ENCODE measurements at regions not wholly inside any gene's neighbourhood (a gene's known extent, or its start where the extent isn't known, plus 50 kb on each side); places are given as distances from the start of the nearest gene placed in this dataset.

GRCh38 chrX:132271311-132271778 is 52.1 kb upstream of the RAP2C start:
- no peak for DNase-seq
- ChIA-PET CTCF (interaction anchor here (0.6 kb wide), 1 partner anchor 45 kb away, joined by 4 read pairs; no protein-coding TSS in a partner anchor), POLR2A (no interaction called here)
- peaks cover 6% of the 10 kb centered on the region for H3K4me1 Mint-ChIP-seq (ENCODE audit: low read depth, unreplicated experiment)
- H3K4me1 ChIP-seq = no peaks in the 10 kb centered on the region
- intact Hi-C loops (cut with micrococcal nuclease; ENCODE audit: unreplicated experiment) = no loop called here
- H3K36me3 Mint-ChIP-seq (ENCODE audit: insufficient read depth, unreplicated experiment) = no peaks in the 10 kb centered on the region
- no peaks in the 10 kb centered on the region for H3K9me3 Mint-ChIP-seq (ENCODE audit: unreplicated experiment)
- H3K27me3 Mint-ChIP-seq (ENCODE audit: insufficient read depth, unreplicated experiment) = no peaks in the 10 kb centered on the region
- BruUV-seq (replicated peaks) = no TSS peak
- H3K4me3 ChIP-seq (ENCODE audit: low read depth, low read length) = no peak overlapping the region
- no peaks in the 10 kb centered on the region for H3K27me3 ChIP-seq (replicated peaks; ENCODE audit: control insufficient read depth, insufficient read depth, low read length)
- no peaks in the 10 kb centered on the region for H3K36me3 ChIP-seq (ENCODE audit: control insufficient read depth, insufficient read depth, low read length)
- no peak overlapping the region for H3K27ac Mint-ChIP-seq (ENCODE audit: unreplicated experiment)
- no peak for TF ChIP-seq CTCF (IDR thresholded peaks at IDR 0.05; ENCODE audit: insufficient read depth in 1 of 2, low read depth in 1 of 2, low read length in 1 of 2, severe bottlenecking in 1 of 2, unreplicated experiment in 1 of 2)
- no peaks in the 10 kb centered on the region for H3K9me3 ChIP-seq
- no peak overlapping the region for H3K4me3 Mint-ChIP-seq (ENCODE audit: unreplicated experiment)

GRCh38 chrX:132270699-132271098 is 51.5 kb upstream of the RAP2C start:
- ChIA-PET CTCF (interaction anchor here (0.6 kb wide), 1 partner anchor 44 kb away, joined by 4 read pairs; no protein-coding TSS in a partner anchor), POLR2A (no interaction called here)
- Histone ChIP-seq H3K36me3 (ENCODE audit: control insufficient read depth, insufficient read depth, low read length) (no peaks in the 10 kb centered on the region), H3K27me3 (replicated peaks; ENCODE audit: control insufficient read depth, insufficient read depth, low read length) (no peaks in the 10 kb centered on the region), H3K4me1 (no peaks in the 10 kb centered on the region), H3K9me3 (no peaks in the 10 kb centered on the region), H3K4me3 (ENCODE audit: low read depth, low read length) (no peak overlapping the region)
- peaks cover 6% of the 10 kb centered on the region for H3K4me1 Mint-ChIP-seq (ENCODE audit: low read depth, unreplicated experiment)
- H3K36me3 Mint-ChIP-seq (ENCODE audit: insufficient read depth, unreplicated experiment) = no peaks in the 10 kb centered on the region
- no peak for DNase-seq
- no TSS peak for BruUV-seq (replicated peaks)
- H3K9me3 Mint-ChIP-seq (ENCODE audit: unreplicated experiment) = no peaks in the 10 kb centered on the region
- no peak for TF ChIP-seq CTCF (IDR thresholded peaks at IDR 0.05; ENCODE audit: insufficient read depth in 1 of 2, low read depth in 1 of 2, low read length in 1 of 2, severe bottlenecking in 1 of 2, unreplicated experiment in 1 of 2)
- H3K4me3 Mint-ChIP-seq (ENCODE audit: unreplicated experiment) = no peak overlapping the region
- no peak overlapping the region for H3K27ac Mint-ChIP-seq (ENCODE audit: unreplicated experiment)
- H3K27me3 Mint-ChIP-seq (ENCODE audit: insufficient read depth, unreplicated experiment) = no peaks in the 10 kb centered on the region
- intact Hi-C loops (cut with micrococcal nuclease; ENCODE audit: unreplicated experiment) = no loop called here

DNA sequence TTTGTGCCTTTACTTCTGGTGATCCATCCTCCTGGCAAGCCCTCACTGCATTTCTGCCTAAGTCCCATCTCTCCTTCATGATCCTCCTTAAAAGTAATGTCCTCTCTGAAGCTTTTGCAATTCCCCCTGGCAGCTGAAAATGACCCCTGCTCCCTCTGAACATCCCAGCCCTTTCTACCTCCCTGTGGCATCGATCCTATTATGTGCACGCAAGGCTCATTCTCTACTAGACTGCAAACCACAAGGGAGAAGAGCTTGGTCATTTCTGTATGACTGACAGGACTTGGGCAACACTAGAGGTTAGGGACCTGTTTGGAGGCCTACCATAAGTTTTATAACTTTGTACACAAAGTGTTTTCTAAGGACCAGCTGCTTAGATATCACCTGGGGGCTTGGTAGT is 50.8 kb upstream of the RAP2C start:
- ChIA-PET POLR2A (no interaction called here), CTCF (interaction anchor here (1.3 kb wide), 1 partner anchor 22 kb away, joined by 4 read pairs; no protein-coding TSS in a partner anchor)
- no peak overlapping the region for H3K4me3 ChIP-seq (ENCODE audit: low read depth, low read length)
- no peaks in the 10 kb centered on the region for H3K9me3 ChIP-seq
- no peaks in the 10 kb centered on the region for H3K27me3 Mint-ChIP-seq (ENCODE audit: insufficient read depth, unreplicated experiment)
- H3K4me3 Mint-ChIP-seq (ENCODE audit: unreplicated experiment) = no peak overlapping the region
- H3K36me3 ChIP-seq (ENCODE audit: control insufficient read depth, insufficient read depth, low read length) = no peaks in the 10 kb centered on the region
- no peaks in the 10 kb centered on the region for H3K36me3 Mint-ChIP-seq (ENCODE audit: insufficient read depth, unreplicated experiment)
- H3K27me3 ChIP-seq (replicated peaks; ENCODE audit: control insufficient read depth, insufficient read depth, low read length) = no peaks in the 10 kb centered on the region
- no peak for TF ChIP-seq CTCF (IDR thresholded peaks at IDR 0.05; ENCODE audit: insufficient read depth in 1 of 2, low read depth in 1 of 2, low read length in 1 of 2, severe bottlenecking in 1 of 2, unreplicated experiment in 1 of 2)
- intact Hi-C loops (cut with micrococcal nuclease; ENCODE audit: unreplicated experiment) = no loop called here
- DNase-seq = no peak
- H3K4me1 Mint-ChIP-seq (ENCODE audit: low read depth, unreplicated experiment) = peaks cover 6% of the 10 kb centered on the region
- no peaks in the 10 kb centered on the region for H3K4me1 ChIP-seq
- BruUV-seq (replicated peaks) = no TSS peak
- H3K9me3 Mint-ChIP-seq (ENCODE audit: unreplicated experiment) = no peaks in the 10 kb centered on the region
- H3K27ac Mint-ChIP-seq (ENCODE audit: unreplicated experiment) = no peak overlapping the region
